Parathyroid adenoma (tissue), 2 donors: ENCODE measurements at regions not wholly inside any gene's neighbourhood (a gene's known extent, or its start where the extent isn't known, plus 50 kb on each side); places are given as distances from the start of the nearest gene placed in this dataset.

Experiments
- H2AFZ ChIP-seq: fragments of 300-600 bp; sonication (generic); one replicate; pipeline ENCODE4 v1.7.0; 2017; ENCODE audit warnings: antibody characterized with exemption, mild to moderate bottlenecking
- H3K27ac ChIP-seq: fragments of 300-600 bp; sonication (generic); one replicate; pipeline ENCODE4 v1.7.0; 2017
- H3K27me3 ChIP-seq: fragments of 300-600 bp; sonication (generic); one replicate; pipeline ENCODE4 v1.7.0; 2017; ENCODE audit warnings: low read length; ENCODE audit not compliant: control insufficient read depth, insufficient read depth
- H3K36me3 ChIP-seq: fragments of 300-600 bp; sonication (generic); one replicate; pipeline ENCODE4 v1.7.0; 2017; ENCODE audit warnings: low read length; ENCODE audit not compliant: control insufficient read depth, insufficient read depth
- H3K4me1 ChIP-seq: fragments of 300-600 bp; sonication (generic); one replicate; pipeline ENCODE4 v1.7.0; 2017; ENCODE audit warnings: control low read depth
- H3K4me2 ChIP-seq: fragments of 300-600 bp; sonication (generic); one replicate; pipeline ENCODE4 v1.7.0; 2017; ENCODE audit warnings: low read length
- H3K4me3 ChIP-seq: fragments of 300-600 bp; sonication (generic); one replicate; pipeline ENCODE4 v1.7.0; 2017; ENCODE audit warnings: low read depth, low read length
- H3K79me2 ChIP-seq: fragments of 300-600 bp; sonication (generic); one replicate; pipeline ENCODE4 v1.7.0; 2017; ENCODE audit warnings: control low read depth
- H3K9ac ChIP-seq: fragments of 300-600 bp; sonication (generic); one replicate; pipeline ENCODE4 v1.7.0; 2017; ENCODE audit warnings: mild to moderate bottlenecking
- H3K9me3 ChIP-seq: fragments of 300-600 bp; sonication (generic); one replicate; pipeline ENCODE4 v1.7.0; 2017; ENCODE audit warnings: low read length; ENCODE audit not compliant: control insufficient read depth
- TF ChIP-seq, protein P1 (sequence below): fragments of 300-600 bp; sonication (generic); IDR thresholded peaks from one replicate; pipeline ENCODE4 v1.7.0; 2017; ENCODE audit warnings: antibody characterized with exemption, mild to moderate bottlenecking
- donor health status: primary hyperparathyroidism.

- no peak overlapping the region for H3K9ac ChIP-seq
- no peaks in the 10 kb centered on the region for H3K36me3 ChIP-seq
- no peaks in the 10 kb centered on the region for H3K27me3 ChIP-seq
- H2AFZ ChIP-seq: no peak overlapping the region
- H3K27ac ChIP-seq: no peak overlapping the region
- TF ChIP-seq, protein P1, sequence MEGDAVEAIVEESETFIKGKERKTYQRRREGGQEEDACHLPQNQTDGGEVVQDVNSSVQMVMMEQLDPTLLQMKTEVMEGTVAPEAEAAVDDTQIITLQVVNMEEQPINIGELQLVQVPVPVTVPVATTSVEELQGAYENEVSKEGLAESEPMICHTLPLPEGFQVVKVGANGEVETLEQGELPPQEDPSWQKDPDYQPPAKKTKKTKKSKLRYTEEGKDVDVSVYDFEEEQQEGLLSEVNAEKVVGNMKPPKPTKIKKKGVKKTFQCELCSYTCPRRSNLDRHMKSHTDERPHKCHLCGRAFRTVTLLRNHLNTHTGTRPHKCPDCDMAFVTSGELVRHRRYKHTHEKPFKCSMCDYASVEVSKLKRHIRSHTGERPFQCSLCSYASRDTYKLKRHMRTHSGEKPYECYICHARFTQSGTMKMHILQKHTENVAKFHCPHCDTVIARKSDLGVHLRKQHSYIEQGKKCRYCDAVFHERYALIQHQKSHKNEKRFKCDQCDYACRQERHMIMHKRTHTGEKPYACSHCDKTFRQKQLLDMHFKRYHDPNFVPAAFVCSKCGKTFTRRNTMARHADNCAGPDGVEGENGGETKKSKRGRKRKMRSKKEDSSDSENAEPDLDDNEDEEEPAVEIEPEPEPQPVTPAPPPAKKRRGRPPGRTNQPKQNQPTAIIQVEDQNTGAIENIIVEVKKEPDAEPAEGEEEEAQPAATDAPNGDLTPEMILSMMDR: no peak
- no peak overlapping the region for H3K4me3 ChIP-seq
- no peaks in the 10 kb centered on the region for H3K79me2 ChIP-seq
- H3K4me2 ChIP-seq: no peak overlapping the region
- no peaks in the 10 kb centered on the region for H3K9me3 ChIP-seq
- H3K4me1 ChIP-seq: peaks cover 1% of the 10 kb centered on the region
These were observed 90.9 kb upstream of the ACSL3 start for GRCh38 chr2:222769941-222770340.

- no peaks in the 10 kb centered on the region for H3K9me3 ChIP-seq
- no peaks in the 10 kb centered on the region for H3K79me2 ChIP-seq
- H3K9ac ChIP-seq: no peak overlapping the region
- no peak overlapping the region for H3K4me2 ChIP-seq
- no peak overlapping the region for H2AFZ ChIP-seq
- TF ChIP-seq, protein P1: no peak
- H3K4me1 ChIP-seq: peaks cover 11% of the 10 kb centered on the region
- H3K27ac ChIP-seq: no peak overlapping the region
- no peaks in the 10 kb centered on the region for H3K27me3 ChIP-seq
- no peaks in the 10 kb centered on the region for H3K36me3 ChIP-seq
- no peak overlapping the region for H3K4me3 ChIP-seq
These were observed 89.0 kb upstream of the ACSL3 start for GRCh38 chr2:222771832-222772231.

- TF ChIP-seq, protein P1: no peak
- Histone ChIP-seq H3K36me3 (no peaks in the 10 kb centered on the region), H3K4me2 (no peak overlapping the region), H2AFZ (peak overlapping the region; percentile 33), H3K4me1 (peaks cover 41% of the 10 kb centered on the region), H3K79me2 (no peaks in the 10 kb centered on the region), H3K27me3 (no peaks in the 10 kb centered on the region), H3K4me3 (no peak overlapping the region), H3K9me3 (no peaks in the 10 kb centered on the region), H3K27ac (peak overlapping the region; percentile 64), H3K9ac (no peak overlapping the region)
These were observed 85.9 kb upstream of the ACSL3 start for GRCh38 chr2:222774941-222775340.

DNA sequence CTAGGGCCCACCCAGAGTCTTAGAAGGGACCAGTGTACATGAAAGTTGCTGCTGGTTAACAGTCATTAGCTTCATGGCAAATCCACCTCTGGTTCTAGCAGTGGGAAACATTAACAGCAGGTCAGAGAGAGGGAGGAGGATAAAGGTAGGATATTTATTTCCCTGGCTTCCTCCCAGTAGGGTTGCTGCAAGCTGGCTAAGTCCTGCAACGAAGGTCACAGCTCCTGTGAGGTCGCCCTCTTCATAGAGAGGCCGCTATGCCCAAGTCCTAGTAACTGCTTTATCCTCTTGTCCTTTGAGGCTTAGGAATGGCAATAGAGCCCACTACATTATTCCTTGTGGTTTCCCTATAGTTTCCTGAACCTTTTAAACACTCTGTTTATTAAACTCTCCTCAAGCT lies 84.0 kb upstream of the ACSL3 start:
- Histone ChIP-seq H3K9me3 (no peaks in the 10 kb centered on the region), H3K4me1 (peaks cover 46% of the 10 kb centered on the region), H3K27me3 (no peaks in the 10 kb centered on the region), H3K27ac (peak overlapping the region; percentile 96), H2AFZ (peak overlapping the region; percentile 52), H3K9ac (no peak overlapping the region), H3K4me3 (no peak overlapping the region), H3K79me2 (no peaks in the 10 kb centered on the region), H3K36me3 (no peaks in the 10 kb centered on the region), H3K4me2 (no peak overlapping the region)
- TF ChIP-seq, protein P1: no peak

GRCh38 chr2:222778400-222778799 lies 82.4 kb upstream of the ACSL3 start:
- Histone ChIP-seq H3K4me2 (no peak overlapping the region), H3K27ac (peak overlapping the region; percentile 96), H3K9ac (no peak overlapping the region), H3K4me3 (no peak overlapping the region), H3K27me3 (no peaks in the 10 kb centered on the region), H3K9me3 (no peaks in the 10 kb centered on the region), H3K4me1 (peaks cover 46% of the 10 kb centered on the region), H3K79me2 (no peaks in the 10 kb centered on the region), H2AFZ (peak overlapping the region; percentile 13), H3K36me3 (no peaks in the 10 kb centered on the region)
- TF ChIP-seq, protein P1: no peak
